PFSK-1 (cell line): ENCODE measurements at regions not wholly inside any gene's neighbourhood (a gene's known extent, or its start where the extent isn't known, plus 50 kb on each side); places are given as distances from the start of the nearest gene placed in this dataset.

Source experiments
- FOXP2 ChIP-seq: optimal IDR thresholded peaks from 2 replicates; pipeline ENCODE3; 2011; ENCODE audit warnings: borderline replicate concordance, control low read depth, inconsistent platforms; ENCODE audit not compliant: insufficient read depth; ENCODE audit errors: extremely low read length, extremely low read depth
- POLR2AphosphoS5 ChIP-seq: IDR thresholded peaks from 2 replicates; pipeline ENCODE4 v1.6.1; 2012; ENCODE audit warnings: low read depth, mild to moderate bottlenecking, control low read depth, low read length, moderate library complexity
- REST ChIP-seq, 2 experiments: IDR thresholded peaks; 2 replicates each; pipeline versions ENCODE4 v1.6.1 to v1.8.0; 2011 to 2012; ENCODE audit warnings: low read depth in 2 of 2, low read length in 2 of 2, control low read depth in 1 of 2, inconsistent platforms in 1 of 2, mild to moderate bottlenecking in 1 of 2, moderate library complexity in 1 of 2; ENCODE audit not compliant: insufficient read depth in 1 of 2
- SIN3A ChIP-seq: IDR thresholded peaks from 2 replicates; pipeline ENCODE4 v1.6.1; 2012; ENCODE audit warnings: mild to moderate bottlenecking, low read length, moderate library complexity, borderline replicate concordance; ENCODE audit not compliant: insufficient read depth
- TAF1 ChIP-seq: IDR thresholded peaks from 2 replicates; pipeline ENCODE4 v1.6.1; 2012; ENCODE audit warnings: low read length, control low read depth, borderline replicate concordance; ENCODE audit not compliant: insufficient read depth

GRCh38 chr9:113674436-113674835 is 201.7 kb upstream of the ZNF618 start:
- TF ChIP-seq POLR2AphosphoS5 (no peak), FOXP2 (no peak), TAF1 (no peak), SIN3A (no peak)

DNA sequence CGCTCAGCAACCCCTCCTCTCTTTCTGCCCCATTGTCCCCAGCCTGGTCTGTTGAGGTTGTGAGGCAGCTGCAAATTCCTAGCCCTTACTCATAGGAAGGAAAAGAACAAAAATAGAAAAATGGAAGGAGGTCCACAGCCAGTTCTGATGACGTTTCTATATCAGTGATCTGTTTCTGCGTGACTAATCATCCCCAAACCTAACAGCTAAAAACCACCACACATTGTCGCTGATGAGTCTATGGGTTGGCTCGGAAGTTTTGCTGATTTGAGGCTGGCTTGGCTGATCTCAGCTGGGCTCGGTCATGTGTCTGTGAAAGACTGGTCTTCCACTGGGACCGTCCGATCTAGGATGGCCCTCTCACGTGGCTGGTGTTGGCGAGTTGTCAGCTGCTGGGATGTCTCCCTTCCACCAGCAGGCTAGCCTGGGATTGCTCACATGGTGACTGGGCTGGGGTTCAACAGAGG is 200.6 kb upstream of the ZNF618 start:
- TF ChIP-seq REST (IDR thresholded peaks at IDR 0.05; ENCODE audit: insufficient read depth in 1 of 2, low read depth in 2 of 2, low read length in 2 of 2) (no peak), TAF1 (no peak), POLR2AphosphoS5 (no peak), FOXP2 (no peak), SIN3A (no peak)

DNA sequence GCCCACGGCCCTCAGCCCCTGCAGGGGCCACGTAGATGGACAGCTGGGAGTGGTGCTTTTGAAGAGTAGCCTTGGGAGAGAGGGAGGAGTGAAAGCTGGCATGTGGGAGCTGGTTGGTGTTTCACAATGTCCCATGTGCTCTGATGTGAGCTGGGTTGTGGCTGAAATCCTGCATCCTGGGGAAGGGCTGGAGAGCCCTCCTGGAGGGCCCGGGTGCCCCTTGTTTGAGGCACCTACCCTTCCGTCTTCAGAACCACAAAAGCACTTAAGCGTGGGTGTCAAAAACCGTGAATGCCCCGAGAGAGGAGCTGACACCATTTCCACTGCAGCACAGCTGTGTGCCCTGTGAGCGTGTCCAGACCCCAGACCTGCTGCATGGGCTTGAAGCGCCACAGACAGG is 199.1 kb upstream of the ZNF618 start:
- TF ChIP-seq REST (IDR thresholded peaks at IDR 0.05; ENCODE audit: insufficient read depth in 1 of 2, low read depth in 2 of 2, low read length in 2 of 2) (no peak), TAF1 (no peak), POLR2AphosphoS5 (no peak), SIN3A (no peak), FOXP2 (no peak)

- TF ChIP-seq REST (IDR thresholded peaks at IDR 0.05; ENCODE audit: insufficient read depth in 1 of 2, low read depth in 2 of 2, low read length in 2 of 2) (no peak), FOXP2 (no peak), TAF1 (no peak), SIN3A (no peak), POLR2AphosphoS5 (no peak)
Measured at GRCh38 chr9:113677569-113677968, 198.5 kb upstream of the ZNF618 start.

GRCh38 chr9:113678119-113678858 is 197.8 kb upstream of the ZNF618 start:
- TF ChIP-seq FOXP2 (no peak), SIN3A (no peak), TAF1 (no peak), POLR2AphosphoS5 (no peak), REST (IDR thresholded peaks at IDR 0.05; ENCODE audit: insufficient read depth in 1 of 2, low read depth in 2 of 2, low read length in 2 of 2) (no peak)
